SH-SY5Y (cell line): ENCODE measurements at regions not wholly inside any gene's neighbourhood (a gene's known extent, or its start where the extent isn't known, plus 50 kb on each side); places are given as distances from the start of the nearest gene placed in this dataset.

Experiments
- GATA2 ChIP-seq: IDR thresholded peaks from 2 replicates; pipeline ENCODE4 v1.6.1; 2011; ENCODE audit warnings: mild to moderate bottlenecking, low read depth, low read length
- GATA3 ChIP-seq: IDR thresholded peaks from 2 replicates; pipeline ENCODE4 v1.6.1; 2011; ENCODE audit warnings: low read depth, mild to moderate bottlenecking, low read length, moderate library complexity

- no peak for TF ChIP-seq GATA3
- no peak for TF ChIP-seq GATA2
These were observed 101.2 kb upstream of the TRIM24 start for GRCh38 chr7:138358850-138359341.

- TF ChIP-seq GATA2 (no peak), GATA3 (no peak)
These were observed 100.0 kb upstream of the TRIM24 start for GRCh38 chr7:138359870-138360559.

GRCh38 chr7:138363721-138364120 is 96.3 kb upstream of the TRIM24 start:
- TF ChIP-seq GATA2 (no peak), GATA3 (no peak)

GRCh38 chr7:138369797-138370196 is 90.3 kb upstream of the TRIM24 start:
- no peak for TF ChIP-seq GATA2
- no peak for TF ChIP-seq GATA3

GRCh38 chr7:138370956-138371355 is 89.1 kb upstream of the TRIM24 start:
- TF ChIP-seq GATA3 (no peak), GATA2 (no peak)

GRCh38 chr7:138374119-138374693 is 85.9 kb upstream of the TRIM24 start:
- TF ChIP-seq GATA2, result no peak

- no peak for TF ChIP-seq GATA3
- no peak for TF ChIP-seq GATA2
These were observed 82.8 kb upstream of the TRIM24 start for GRCh38 chr7:138377306-138377705.

GRCh38 chr7:138378741-138379559 is 81.1 kb upstream of the TRIM24 start:
- TF ChIP-seq GATA3, result no peak
- no peak for TF ChIP-seq GATA2

- no peak for TF ChIP-seq GATA2
- TF ChIP-seq GATA3, result no peak
These were observed 77.0 kb upstream of the TRIM24 start for GRCh38 chr7:138382862-138383565.

GRCh38 chr7:138386821-138387220 is 73.2 kb upstream of the TRIM24 start:
- no peak for TF ChIP-seq GATA3

GRCh38 chr7:138387755-138388475 is 72.1 kb upstream of the TRIM24 start:
- TF ChIP-seq GATA3, result no peak
- TF ChIP-seq GATA2, result no peak

GRCh38 chr7:138388673-138389491 is 71.2 kb upstream of the TRIM24 start:
- no peak for TF ChIP-seq GATA3
- no peak for TF ChIP-seq GATA2

- TF ChIP-seq GATA3 (no peak), GATA2 (no peak)
These were observed 64.3 kb upstream of the TRIM24 start for GRCh38 chr7:138395763-138396162.
